Suprapubic skin (tissue), 4 donors: ENCODE measurements at regions not wholly inside any gene's neighbourhood (a gene's known extent, or its start where the extent isn't known, plus 50 kb on each side); places are given as distances from the start of the nearest gene placed in this dataset.

Experiments used
- POLR2A ChIP-seq, 2 donors: fragments of 450-650 bp; IDR thresholded peaks; one replicate each; pipeline ENCODE4 v1.6.1; 2017; ENCODE audit warnings: antibody characterized with exemption in 2 of 2, mild to moderate bottlenecking in 2 of 2, moderate library complexity in 2 of 2
- POLR2AphosphoS5 ChIP-seq, 3 donors: sonication (generic); formaldehyde crosslinking; IDR thresholded peaks; one replicate each; pipeline ENCODE4 v1.6.1; 2017; ENCODE audit warnings: antibody characterized with exemption in 3 of 3

GRCh38 chr2:176560296-176560695, 291.1 kb downstream of the MTX2 start:
- TF ChIP-seq POLR2AphosphoS5 (IDR thresholded peaks at IDR 0.05) (no peak), POLR2A (IDR thresholded peaks at IDR 0.05) (no peak)
